ENCODE measurements at regions not wholly inside any gene's neighbourhood (a gene's known extent, or its start where the extent isn't known, plus 50 kb on each side); places are given as distances from the start of the nearest gene placed in this dataset.

- Histone ChIP-seq H3K4me2 (no peak overlapping the region), H3K9ac (no peak overlapping the region), H3K9me3 (ENCODE audit: low read depth) (no peaks in the 10 kb centered on the region), H3K4me1 (no peaks in the 10 kb centered on the region), H3K79me2 (ENCODE audit: low read depth) (no peaks in the 10 kb centered on the region), H3K36me3 (no peaks in the 10 kb centered on the region), H3F3A (ENCODE audit: low read depth) (no peaks in the 10 kb centered on the region), H3K27me3 (no peaks in the 10 kb centered on the region), H2AFZ (replicated peaks) (no peak overlapping the region), H3K27ac (no peak overlapping the region), H3K4me3 (no peak overlapping the region), H4K20me1 (ENCODE audit: low read depth) (no peaks in the 10 kb centered on the region)
- Mint-ChIP-seq H3K9me3 (no peaks in the 10 kb centered on the region), H3K4me3 (no peak overlapping the region), H3K27me3 (ENCODE audit: insufficient read depth, low read depth) (peaks cover 2% of the 10 kb centered on the region), H3K36me3 (no peaks in the 10 kb centered on the region), H3K4me1 (no peaks in the 10 kb centered on the region), H3K27ac (no peak overlapping the region)
- TF ChIP-seq EZH2phosphoT487 (IDR thresholded peaks at IDR 0.05) (no peak), EZH2 (IDR thresholded peaks at IDR 0.05) (no peak), CTCF (IDR thresholded peaks at IDR 0.05) (peak; percentile 67)
- DNase-seq (ENCODE audit: low spot score) = peak; percentile 78
Measured at GRCh38 chr7:10708447-10708846, 265.2 kb upstream of the PHF14 start.

GRCh38 chr7:10718768-10719167 lies 254.9 kb upstream of the PHF14 start:
- H3K4me3 Mint-ChIP-seq = no peak overlapping the region

DNA sequence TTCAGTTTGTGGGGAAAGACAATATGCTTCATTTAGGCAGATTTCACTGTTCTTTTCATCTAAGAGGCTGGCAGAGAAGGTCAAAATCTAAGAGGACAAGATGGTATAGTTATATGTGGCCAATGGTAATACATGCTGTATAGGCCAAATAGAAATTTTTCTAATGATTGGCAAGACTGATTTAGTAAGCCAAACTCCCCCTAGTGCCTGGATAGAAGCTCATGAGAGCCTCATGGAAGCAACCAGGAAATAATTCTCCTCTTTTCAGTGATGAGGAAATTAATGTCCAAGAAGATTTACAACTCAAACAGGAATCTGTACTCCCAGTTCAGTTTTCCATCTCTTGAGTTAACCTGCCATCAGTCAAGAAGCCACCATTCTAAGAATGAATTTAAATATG lies 253.6 kb upstream of the PHF14 start:
- H3K27me3 Mint-ChIP-seq (ENCODE audit: insufficient read depth, low read depth) = no peaks in the 10 kb centered on the region
- H3K27ac ChIP-seq = no peak overlapping the region
- H3K27me3 ChIP-seq = no peaks in the 10 kb centered on the region
- H3K36me3 Mint-ChIP-seq = no peaks in the 10 kb centered on the region
- no peaks in the 10 kb centered on the region for H3F3A ChIP-seq (ENCODE audit: low read depth)
- H4K20me1 ChIP-seq (ENCODE audit: low read depth) = no peaks in the 10 kb centered on the region
- peaks cover 7% of the 10 kb centered on the region for H3K4me1 ChIP-seq
- no peaks in the 10 kb centered on the region for H3K9me3 ChIP-seq (ENCODE audit: low read depth)
- H3K9ac ChIP-seq = no peak overlapping the region
- no peak for DNase-seq (ENCODE audit: low spot score)
- H3K4me2 ChIP-seq = no peak overlapping the region
- H3K4me3 Mint-ChIP-seq = no peak overlapping the region
- H3K4me1 Mint-ChIP-seq = peaks cover 8% of the 10 kb centered on the region
- TF ChIP-seq CTCF (IDR thresholded peaks at IDR 0.05) (peak; percentile 13), EZH2 (IDR thresholded peaks at IDR 0.05) (no peak)
- H3K27ac Mint-ChIP-seq = no peak overlapping the region
- H3K4me3 ChIP-seq = no peak overlapping the region
- no peak overlapping the region for H2AFZ ChIP-seq (replicated peaks)
- H3K9me3 Mint-ChIP-seq = no peaks in the 10 kb centered on the region
- no peaks in the 10 kb centered on the region for H3K79me2 ChIP-seq (ENCODE audit: low read depth)
- no peaks in the 10 kb centered on the region for H3K36me3 ChIP-seq

More at GRCh38 chr7:10718768-10719167, 254.9 kb upstream of the PHF14 start:
- H3K36me3 Mint-ChIP-seq = no peaks in the 10 kb centered on the region
- H3K9me3 Mint-ChIP-seq = no peaks in the 10 kb centered on the region
- H3K4me1 Mint-ChIP-seq = peaks cover 8% of the 10 kb centered on the region
- Histone ChIP-seq H3K79me2 (ENCODE audit: low read depth) (no peaks in the 10 kb centered on the region), H3K4me2 (no peak overlapping the region), H3F3A (ENCODE audit: low read depth) (no peaks in the 10 kb centered on the region), H3K27ac (no peak overlapping the region), H3K9me3 (ENCODE audit: low read depth) (no peaks in the 10 kb centered on the region), H3K9ac (no peak overlapping the region), H4K20me1 (ENCODE audit: low read depth) (no peaks in the 10 kb centered on the region), H3K36me3 (no peaks in the 10 kb centered on the region), H3K4me1 (peaks cover 7% of the 10 kb centered on the region), H3K27me3 (no peaks in the 10 kb centered on the region), H3K4me3 (no peak overlapping the region), H2AFZ (replicated peaks) (no peak overlapping the region)
- DNase-seq (ENCODE audit: low spot score) = no peak
- no peaks in the 10 kb centered on the region for H3K27me3 Mint-ChIP-seq (ENCODE audit: insufficient read depth, low read depth)
- TF ChIP-seq CTCF (IDR thresholded peaks at IDR 0.05) (no peak), EZH2phosphoT487 (IDR thresholded peaks at IDR 0.05) (no peak), EZH2 (IDR thresholded peaks at IDR 0.05) (no peak)
- no peak overlapping the region for H3K27ac Mint-ChIP-seq
